ENCODE measurements at regions not wholly inside any gene's neighbourhood (a gene's known extent, or its start where the extent isn't known, plus 50 kb on each side); places are given as distances from the start of the nearest gene placed in this dataset.

DNA sequence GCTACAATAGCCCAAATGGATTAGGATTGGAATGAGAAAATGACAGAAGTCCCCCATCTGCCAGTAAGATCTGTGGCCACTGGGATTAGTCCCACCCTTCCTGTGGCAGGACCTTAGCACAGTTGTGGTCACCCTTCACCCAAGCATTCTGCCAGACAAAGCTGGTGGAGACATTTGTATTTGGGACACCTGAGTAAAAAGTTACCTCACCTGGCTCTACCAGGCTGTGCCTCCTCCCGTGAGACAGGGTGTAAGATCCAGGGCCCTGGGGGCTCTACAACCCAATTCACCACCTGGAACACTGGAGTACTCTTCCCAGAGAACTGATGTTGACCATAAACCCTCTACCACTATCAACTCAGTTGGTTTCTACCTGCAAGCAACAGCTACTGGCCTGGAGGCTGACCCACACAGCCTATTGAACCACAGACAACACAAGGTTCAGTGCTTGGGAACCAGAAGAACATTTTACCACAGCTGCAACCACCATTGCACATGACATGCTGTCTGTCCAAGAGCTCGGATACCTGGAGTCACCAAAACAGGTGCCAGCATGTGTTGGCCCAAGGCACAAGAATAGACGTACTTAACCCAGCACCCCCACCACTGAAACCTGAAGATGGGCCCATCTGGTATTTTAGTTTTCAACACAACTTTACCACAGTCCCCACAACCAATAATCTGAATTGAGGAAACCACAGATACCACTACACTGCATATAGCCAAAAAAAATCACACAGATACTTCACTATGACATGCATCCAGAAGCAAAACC is 1686.7 kb downstream of the SI start:
- H3K4me1 ChIP-seq (ENCODE audit: low read depth): no peaks in the 10 kb centered on the region
- TF ChIP-seq, protein P1, sequence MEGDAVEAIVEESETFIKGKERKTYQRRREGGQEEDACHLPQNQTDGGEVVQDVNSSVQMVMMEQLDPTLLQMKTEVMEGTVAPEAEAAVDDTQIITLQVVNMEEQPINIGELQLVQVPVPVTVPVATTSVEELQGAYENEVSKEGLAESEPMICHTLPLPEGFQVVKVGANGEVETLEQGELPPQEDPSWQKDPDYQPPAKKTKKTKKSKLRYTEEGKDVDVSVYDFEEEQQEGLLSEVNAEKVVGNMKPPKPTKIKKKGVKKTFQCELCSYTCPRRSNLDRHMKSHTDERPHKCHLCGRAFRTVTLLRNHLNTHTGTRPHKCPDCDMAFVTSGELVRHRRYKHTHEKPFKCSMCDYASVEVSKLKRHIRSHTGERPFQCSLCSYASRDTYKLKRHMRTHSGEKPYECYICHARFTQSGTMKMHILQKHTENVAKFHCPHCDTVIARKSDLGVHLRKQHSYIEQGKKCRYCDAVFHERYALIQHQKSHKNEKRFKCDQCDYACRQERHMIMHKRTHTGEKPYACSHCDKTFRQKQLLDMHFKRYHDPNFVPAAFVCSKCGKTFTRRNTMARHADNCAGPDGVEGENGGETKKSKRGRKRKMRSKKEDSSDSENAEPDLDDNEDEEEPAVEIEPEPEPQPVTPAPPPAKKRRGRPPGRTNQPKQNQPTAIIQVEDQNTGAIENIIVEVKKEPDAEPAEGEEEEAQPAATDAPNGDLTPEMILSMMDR (IDR thresholded peaks at IDR 0.05; ENCODE audit: low read depth, low read length): no peak
- no peak overlapping the region for H3K27ac ChIP-seq
- no peaks in the 10 kb centered on the region for H3K27me3 ChIP-seq
- H3K4me3 ChIP-seq: no peak overlapping the region
- DNase-seq (ENCODE audit: low read depth in 1 of 2, low spot score in 1 of 2): no peak
- no peaks in the 10 kb centered on the region for H3K9me3 ChIP-seq (ENCODE audit: low read depth)
- H3K36me3 ChIP-seq: no peaks in the 10 kb centered on the region

DNA sequence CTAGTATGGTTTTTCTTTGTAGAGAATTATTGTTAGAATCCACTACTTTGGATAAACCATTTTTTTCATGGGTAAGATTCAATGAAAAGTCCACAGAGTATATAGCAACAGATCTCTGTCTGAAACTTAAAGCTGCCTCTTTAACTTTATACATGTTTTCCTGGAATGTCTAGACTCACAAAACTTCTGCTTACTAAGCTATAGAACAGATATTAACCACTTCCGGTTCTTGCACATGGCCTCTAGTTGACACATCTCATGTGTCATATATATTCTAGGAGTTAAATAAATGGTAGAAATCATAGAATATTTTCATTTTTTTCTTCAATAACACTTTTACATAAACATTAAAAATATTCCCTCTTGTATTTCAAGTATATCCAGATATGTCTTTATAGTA is 1693.9 kb downstream of the SI start:
- H3K9me3 ChIP-seq (ENCODE audit: low read depth): no peaks in the 10 kb centered on the region
- no peak for DNase-seq (ENCODE audit: low read depth in 1 of 2, low spot score in 1 of 2)
- TF ChIP-seq, protein P1 (IDR thresholded peaks at IDR 0.05; ENCODE audit: low read depth, low read length): no peak
- no peaks in the 10 kb centered on the region for H3K36me3 ChIP-seq
- no peak overlapping the region for H3K4me3 ChIP-seq
- H3K27me3 ChIP-seq: no peaks in the 10 kb centered on the region
- H3K27ac ChIP-seq: no peak overlapping the region
- no peaks in the 10 kb centered on the region for H3K4me1 ChIP-seq (ENCODE audit: low read depth)

DNA sequence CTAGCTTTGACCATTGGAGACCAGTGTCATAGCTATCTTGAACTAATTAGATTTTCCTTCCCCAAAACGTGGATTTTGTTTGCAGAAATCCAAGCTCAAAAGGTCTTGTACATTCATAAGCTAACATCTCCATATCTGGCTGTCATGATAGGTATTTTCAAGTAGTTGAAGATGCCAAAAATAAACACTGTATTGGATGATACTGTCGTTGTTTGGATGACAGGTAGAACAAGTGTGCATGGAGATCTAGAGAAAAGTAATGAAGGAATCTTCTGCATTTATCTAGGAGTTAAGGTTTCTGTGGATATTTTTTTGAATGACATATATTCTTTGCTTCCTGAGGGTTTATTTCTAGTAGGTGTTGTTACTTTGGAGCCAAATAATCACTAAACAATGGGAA is 1696.1 kb downstream of the SI start:
- no peak for DNase-seq (ENCODE audit: low read depth in 1 of 2, low spot score in 1 of 2)
- no peak overlapping the region for H3K4me3 ChIP-seq
- H3K4me1 ChIP-seq (ENCODE audit: low read depth): no peaks in the 10 kb centered on the region
- no peak overlapping the region for H3K27ac ChIP-seq
- no peaks in the 10 kb centered on the region for H3K36me3 ChIP-seq
- TF ChIP-seq, protein P1 (IDR thresholded peaks at IDR 0.05; ENCODE audit: low read depth, low read length): no peak
- no peaks in the 10 kb centered on the region for H3K27me3 ChIP-seq
- no peaks in the 10 kb centered on the region for H3K9me3 ChIP-seq (ENCODE audit: low read depth)

DNA sequence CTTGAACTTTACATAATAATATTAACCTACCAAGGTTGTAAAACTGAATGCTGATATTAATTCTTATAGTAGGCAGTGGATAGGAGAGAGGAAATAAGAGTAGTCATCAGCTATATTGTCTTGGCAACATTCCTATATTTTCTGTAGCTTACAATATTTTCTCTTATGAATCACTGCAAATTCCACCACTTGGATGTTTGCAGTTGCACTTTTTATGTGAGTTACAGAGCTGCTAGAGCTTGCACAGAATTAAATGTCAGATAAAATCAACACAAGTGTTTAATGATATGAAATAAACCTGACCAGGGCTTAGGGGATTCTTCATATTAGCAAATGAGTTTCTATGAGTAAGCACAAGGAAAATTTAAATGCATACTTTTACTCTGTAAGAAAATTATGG is 1710.1 kb downstream of the SI start:
- Histone ChIP-seq H3K9me3 (ENCODE audit: low read depth) (no peaks in the 10 kb centered on the region), H3K4me1 (ENCODE audit: low read depth) (no peaks in the 10 kb centered on the region), H3K4me3 (no peak overlapping the region), H3K27me3 (no peaks in the 10 kb centered on the region), H3K36me3 (no peaks in the 10 kb centered on the region), H3K27ac (no peak overlapping the region)
- TF ChIP-seq, protein P1 (IDR thresholded peaks at IDR 0.05; ENCODE audit: low read depth, low read length): no peak
- no peak for DNase-seq (ENCODE audit: low read depth in 1 of 2, low spot score in 1 of 2)

DNA sequence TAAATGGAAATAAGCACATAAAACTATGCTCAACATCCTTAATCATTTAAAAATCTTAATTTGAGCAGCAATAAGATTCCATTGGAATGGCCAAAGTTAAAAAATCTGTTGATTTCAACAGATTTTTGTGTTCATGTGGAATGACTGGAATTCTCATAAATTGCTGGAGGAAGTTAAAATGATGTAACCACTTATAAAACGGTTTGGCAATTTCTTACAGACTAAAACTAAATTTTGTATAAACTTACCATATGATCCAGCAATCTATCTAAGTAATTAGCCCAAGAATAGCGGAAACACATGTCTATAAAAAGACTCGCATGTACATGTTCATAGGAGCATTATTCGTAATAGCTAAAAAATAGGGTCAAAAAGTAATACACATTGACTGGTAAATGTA is 1713.6 kb downstream of the SI start:
- TF ChIP-seq, protein P1 (IDR thresholded peaks at IDR 0.05; ENCODE audit: low read depth, low read length): no peak
- no peak overlapping the region for H3K4me3 ChIP-seq
- no peaks in the 10 kb centered on the region for H3K36me3 ChIP-seq
- H3K4me1 ChIP-seq (ENCODE audit: low read depth): no peaks in the 10 kb centered on the region
- no peak overlapping the region for H3K27ac ChIP-seq
- no peaks in the 10 kb centered on the region for H3K9me3 ChIP-seq (ENCODE audit: low read depth)
- H3K27me3 ChIP-seq: no peaks in the 10 kb centered on the region
- no peak for DNase-seq (ENCODE audit: low read depth in 1 of 2, low spot score in 1 of 2)
